NCI-H146 treated with DMSO at 0.1 percent for 48 hours (cell line): ENCODE measurements at regions not wholly inside any gene's neighbourhood (a gene's known extent, or its start where the extent isn't known, plus 50 kb on each side); places are given as distances from the start of the nearest gene placed in this dataset.
"Not testable (repeated sequence)": the region's sequence is repeated elsewhere in the genome, so short reads cannot be mapped to it uniquely, and the experiment has no call there.

Experiments used
- DNase-seq: peaks from one replicate; lab custom pipeline; 2025; ENCODE audit not compliant: unreplicated experiment; lab: John Stamatoyannopoulos, UW

DNA sequence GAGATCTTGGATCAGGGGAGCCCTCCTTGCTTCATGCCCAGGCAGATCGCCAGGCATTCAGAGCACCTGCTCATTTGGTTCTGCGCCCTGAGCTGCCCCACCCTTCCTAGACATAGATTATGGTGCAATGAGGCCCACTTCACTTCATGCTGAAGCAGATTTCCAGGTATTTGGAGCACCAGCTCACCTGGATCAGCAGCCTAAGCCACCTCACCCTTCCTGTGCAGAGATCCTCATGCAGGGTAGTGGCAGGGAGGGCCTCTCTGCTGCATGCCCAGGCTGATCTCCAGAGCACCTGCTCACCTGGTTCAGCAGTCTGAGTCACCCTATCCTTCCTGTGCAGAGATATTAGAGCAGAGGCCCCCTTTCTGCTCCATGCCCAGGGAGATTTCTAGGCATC is 1966.1 kb downstream of the PCDH9 start:
- DNase-seq: no peak

DNA sequence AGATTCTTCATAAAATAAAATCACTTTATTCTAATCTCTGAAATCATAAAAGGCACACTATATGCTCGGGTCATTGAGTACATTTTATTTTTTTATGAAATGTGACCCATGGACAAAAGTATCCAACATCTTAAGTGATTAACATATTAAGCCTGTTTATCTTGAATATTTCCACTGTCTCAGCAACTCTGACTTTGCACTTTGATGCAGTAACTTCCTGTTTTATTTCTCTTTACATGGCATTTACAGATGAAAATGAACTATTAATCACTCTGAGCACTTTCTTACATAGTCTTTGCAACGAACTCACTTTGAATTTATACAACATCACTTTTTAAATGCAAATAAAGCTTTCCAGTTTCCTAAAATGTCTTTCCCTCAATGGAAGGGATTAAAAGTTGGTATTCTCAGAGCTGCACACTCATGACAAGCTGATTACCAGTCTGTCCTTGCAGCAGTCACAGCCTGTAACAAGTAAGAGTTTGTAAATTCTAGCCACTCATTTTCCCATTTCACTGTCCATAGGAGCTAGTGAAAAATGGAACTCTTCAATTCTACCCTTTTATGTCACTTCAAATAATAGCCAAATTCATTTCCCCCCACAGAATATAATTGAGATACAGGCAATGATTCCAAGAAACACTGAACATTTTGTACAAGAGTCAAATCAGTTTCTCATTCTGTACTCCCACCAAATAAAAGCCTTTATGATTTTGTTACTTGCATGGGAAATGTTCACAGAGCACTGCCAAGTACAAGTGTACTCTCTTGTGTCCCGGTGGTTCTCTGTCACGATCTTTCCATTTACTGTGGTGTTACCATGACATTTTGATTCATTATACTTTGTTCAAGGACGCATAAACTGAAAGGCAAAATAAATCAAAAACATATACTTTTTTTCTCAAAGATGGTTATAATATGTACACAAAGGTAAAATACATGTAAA is 1968.9 kb downstream of the PCDH9 start:
- DNase-seq: no peak

DNA sequence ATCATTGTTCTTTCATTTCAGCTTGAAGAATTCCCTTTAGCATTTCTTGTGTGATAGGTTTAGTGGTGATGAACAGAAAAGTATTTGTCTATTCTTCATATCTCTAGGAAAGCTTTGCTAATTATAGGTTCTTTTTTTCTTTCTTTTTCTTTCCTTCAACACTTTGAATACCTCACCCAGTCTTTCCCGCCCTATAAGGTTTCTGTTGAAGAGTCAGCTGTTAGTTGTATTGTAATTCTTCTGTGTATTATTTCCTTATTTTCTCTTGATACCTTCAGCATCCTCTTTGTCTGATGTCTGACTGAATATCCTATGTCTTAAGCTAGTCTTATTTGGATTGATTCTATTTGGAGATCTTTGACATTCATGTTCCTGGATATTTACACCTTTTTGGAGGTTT is 1989.4 kb downstream of the PCDH9 start:
- DNase-seq: no peak

DNA sequence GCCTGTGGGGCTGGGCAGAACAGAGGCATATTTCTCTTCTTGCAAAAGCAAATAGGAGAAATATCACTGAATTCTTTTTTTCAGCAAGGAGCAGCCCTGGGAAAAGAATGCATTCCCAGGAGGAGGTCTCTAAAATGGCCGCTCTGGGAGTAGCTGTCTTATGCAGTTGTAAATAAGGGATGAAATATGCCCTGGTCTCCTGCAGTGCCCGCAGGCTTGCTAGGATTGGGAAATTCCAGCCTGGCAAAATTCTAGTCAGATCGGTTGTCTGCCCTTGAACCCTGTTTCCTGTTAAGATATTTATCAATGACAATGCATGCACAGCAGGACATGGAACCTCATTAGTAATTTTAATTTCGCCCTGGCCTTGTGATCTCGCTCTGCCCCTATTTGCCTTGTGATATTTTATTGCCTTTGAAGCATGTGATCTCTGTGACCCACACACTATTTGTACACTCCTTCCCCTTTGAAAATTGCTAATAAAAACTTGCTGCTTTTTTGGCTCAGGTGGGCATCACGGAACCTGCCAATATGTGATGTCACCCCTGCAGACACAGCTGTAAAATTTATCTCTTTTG is 1993.2 kb downstream of the PCDH9 start:
- DNase-seq: no peak

DNA sequence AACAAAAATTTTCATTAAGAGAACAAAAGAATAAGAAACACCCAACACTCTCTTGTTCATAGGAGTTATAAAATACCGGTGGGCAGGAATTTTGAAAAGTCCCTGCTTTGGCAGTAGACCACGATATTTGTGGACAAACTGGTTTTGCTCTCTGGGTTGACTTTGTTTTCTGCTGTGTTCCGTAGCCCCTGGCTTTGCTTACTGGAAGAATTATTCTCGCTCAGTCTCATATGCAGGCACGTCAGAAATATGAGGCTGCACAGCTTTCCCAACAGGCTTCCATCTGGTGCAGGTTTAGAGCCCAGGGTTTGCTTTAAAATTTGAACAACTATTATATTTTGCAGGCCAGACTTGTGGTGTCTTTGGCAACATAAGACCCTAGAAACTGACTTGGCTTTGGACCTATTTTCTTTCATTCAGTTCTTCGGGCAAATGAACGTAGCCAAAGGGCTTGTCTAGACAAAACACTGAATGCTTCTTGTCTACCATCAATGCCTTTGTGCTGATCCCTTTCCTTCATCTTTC is 2012.6 kb downstream of the PCDH9 start:
- DNase-seq: no peak

DNA sequence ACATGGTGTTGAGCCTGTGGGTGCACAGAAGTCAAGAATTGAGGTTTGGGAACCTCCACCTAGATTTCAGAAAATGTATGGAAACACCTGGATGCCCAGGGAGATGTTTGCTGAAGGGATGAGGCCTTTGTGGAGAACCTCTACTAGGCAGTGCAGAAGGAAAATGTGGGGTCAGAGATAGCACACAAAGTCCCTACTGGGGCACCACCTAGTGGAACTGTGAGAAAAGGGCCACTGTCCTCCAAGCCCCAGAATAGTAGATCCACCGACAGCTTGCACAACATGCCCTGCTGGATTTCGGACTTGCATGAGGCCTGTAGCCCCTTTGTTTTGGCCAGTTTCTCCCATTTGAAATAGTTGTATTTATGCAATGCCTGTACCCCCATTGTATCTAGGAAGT is 2027.3 kb downstream of the PCDH9 start:
- not testable (repeated sequence) for DNase-seq

DNA sequence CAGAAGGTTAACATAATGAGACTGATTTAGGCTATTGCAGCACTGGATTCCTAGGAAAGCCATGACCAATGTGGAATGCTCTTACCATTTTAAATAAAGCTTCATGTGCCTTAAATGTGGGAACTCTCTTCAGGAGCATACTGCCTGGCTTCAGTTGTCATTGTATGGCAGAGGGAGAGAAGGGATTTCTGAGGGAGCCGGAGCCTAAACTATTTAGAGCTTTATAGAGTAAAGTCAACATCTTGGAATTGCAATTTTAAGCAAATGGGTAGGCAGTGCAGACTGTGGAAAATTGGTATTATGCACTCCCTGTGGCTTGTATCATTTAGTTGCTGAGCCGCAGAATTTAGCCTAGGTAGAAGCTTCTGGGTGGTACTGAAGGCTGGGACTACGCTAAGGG is 2041.4 kb downstream of the PCDH9 start:
- no peak for DNase-seq

DNA sequence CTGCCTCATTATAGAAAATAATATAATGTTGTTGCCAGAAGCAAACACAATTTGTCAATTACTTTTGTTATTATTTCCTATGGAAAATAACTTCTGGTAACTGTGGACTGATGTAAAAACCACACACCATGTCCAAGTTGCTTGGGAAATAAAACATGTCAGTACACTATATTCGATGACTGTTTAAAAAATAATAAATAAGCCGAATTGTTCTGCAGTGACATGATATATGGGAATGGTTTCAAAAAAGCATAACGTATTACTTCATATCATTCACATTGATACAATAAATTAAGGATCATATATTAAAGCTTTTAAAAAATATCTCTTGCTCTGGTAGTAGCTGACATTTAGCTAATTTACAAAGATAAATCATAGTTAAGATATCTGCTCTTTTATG is 2062.1 kb downstream of the PCDH9 start:
- DNase-seq: no peak

DNA sequence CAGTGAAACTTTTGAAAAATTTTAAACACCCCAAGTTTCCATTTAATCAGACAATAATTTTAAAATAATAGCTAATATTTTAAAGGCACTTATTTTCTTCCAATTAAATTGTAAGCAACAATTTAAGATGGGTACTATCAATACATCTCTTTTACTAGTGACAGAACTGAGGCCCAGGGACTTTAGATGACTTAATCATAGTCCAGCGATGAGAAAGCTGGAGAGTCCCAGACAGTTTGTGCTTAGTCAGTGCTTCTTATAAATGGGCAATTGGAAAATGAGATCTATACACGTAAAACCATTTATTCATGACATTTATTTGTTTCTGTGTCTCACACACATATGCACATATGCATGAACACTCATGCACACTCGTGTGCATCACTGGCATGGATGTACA is 2063.5 kb downstream of the PCDH9 start:
- DNase-seq: no peak

DNA sequence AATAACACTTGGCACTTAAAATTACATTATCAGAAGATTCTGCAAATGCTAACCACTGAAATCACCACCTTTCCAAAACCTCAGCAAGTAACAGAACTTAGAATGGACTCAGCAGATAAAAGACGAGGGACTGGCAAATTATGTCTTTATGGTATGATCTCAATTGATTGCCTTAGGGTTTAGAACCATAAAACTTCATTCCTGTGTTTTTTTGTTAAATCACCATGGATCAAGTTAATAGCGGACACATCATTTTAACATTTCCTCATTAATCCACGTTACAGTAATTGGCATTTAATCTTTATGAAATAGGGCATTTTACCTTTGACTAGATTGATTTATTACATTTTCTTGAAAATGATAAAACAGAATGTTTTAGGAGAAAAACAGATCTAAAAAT is 2070.3 kb downstream of the PCDH9 start:
- no peak for DNase-seq

DNA sequence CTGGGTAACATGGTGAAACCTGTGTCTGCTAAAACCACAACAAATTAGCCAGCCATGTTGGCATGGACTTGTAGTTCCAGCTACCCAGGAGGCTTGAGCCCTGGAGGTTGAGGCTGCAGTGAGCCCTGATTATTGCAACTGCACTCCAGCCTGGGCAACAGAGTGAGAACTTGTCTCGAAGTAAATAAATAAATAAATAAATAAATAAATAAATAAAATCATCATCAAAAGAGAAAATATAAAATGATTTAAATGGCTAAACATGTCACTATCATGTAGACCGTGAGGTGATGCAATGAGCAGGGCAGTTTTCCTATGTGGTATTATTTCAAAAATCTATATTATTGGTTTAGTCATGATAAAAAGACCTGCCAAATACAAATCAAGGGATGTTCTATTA is 2074.3 kb downstream of the PCDH9 start:
- DNase-seq: no peak

DNA sequence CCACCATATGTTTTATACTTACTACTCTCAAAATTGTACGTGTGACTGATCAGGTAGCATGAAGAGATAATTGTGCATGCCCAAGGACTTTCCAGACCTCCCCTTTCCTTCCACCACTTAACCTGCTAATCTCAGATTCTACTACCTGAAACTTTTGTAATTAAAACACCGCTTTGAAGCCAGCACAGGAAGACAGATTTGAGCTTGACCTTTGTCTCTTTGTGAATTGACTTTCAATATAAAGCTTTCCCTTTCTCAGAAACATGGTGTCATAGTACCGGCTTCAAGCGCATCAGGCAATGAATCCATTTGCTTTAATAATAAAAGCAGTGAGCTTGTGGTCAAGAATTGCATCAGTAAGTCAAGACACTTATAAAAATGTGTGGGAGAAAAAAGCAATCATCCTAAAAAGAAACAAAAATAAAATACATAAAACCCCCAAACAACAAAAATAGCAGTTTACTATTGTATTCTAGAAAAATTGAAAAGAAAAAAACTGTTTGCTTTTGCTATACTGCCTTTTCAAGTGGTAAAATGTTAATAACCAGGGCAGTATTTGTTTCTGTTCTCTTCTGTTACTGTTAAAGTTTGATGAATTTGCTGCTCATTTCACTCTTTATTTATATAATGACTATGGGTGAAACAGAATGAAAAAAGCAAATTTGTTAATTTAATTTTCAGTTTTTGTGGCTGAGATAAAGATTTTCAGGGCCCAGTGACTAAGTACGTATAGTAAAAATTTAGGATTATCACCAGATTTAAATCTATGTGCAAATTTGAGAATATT is 2075.3 kb downstream of the PCDH9 start:
- DNase-seq: no peak

DNA sequence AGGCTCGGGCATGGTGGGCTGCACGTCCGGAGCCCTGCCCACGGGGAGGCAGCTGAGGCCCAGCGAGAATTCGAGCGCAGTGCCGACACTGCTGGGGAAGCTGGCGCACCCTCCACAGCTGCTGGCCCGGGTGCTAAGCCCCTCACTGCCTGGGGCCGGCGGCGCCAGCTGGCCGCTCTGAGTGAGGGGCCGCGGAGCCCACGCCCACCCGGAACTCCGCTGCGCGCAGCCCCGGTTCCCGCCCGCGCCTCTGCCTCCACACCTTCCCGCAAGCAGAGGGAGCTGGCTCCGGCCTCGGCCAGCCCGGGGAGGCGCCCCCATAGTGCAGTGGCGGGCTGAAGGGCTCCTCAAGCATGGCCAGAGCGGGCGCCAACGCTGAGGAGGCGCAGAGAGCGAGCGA is 2080.4 kb downstream of the PCDH9 start:
- no peak for DNase-seq

DNA sequence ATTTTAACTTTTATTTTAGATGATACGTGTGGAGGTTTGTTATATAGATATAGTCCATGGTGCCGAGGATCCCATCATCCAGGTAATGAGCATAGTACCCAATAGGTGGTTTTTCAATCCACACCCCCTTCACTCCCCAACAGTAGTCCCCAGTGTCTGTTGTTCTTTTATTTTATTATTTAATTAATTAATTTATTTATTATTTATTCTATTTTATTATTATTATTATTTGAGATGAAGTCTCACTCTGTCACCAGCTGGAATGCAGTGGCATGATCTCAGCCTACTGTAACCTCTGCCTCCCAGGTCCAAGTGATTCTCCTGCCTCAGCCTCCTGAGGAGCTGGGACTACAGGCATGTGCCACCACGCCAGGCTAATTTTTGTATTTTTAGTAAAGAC is 2086.2 kb downstream of the PCDH9 start:
- DNase-seq: no peak

DNA sequence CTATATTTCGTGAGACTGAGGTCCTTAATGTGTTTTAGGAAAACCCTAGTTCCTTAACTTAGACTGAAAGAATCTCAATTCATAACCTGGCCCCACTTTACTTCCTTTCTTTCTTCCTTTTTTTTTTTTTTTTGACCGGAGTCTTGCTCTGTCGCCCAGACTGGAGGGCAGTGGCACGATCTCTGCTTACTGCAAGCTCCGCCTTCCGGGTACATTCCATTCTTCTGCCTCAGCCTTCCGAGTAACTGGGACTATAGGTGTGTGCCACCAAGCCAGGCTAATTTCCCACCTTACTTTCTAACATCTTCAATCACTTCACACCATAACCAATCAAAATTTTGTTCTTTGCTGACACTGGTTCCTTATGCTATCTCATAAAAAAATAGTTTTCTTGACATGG is 2097.0 kb downstream of the PCDH9 start:
- no peak for DNase-seq

DNA sequence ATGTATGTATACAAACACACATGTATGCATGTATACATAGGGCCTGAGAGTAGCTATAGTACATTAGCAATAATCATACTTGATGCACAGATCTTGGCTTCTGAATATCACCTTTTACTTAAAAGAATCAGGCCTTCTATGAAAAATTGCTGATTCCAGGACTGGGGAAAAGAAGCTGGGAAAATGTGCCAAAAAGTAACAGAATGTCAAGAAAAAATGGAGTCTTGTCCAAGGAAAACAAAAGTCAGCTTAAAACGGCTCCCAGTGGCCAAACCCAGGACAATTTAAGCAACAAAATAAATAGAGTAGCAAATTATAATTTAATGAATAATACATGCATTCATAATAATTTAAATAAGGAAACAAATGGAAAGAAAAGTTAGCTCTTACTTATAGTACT is 2104.9 kb downstream of the PCDH9 start:
- no peak for DNase-seq

DNA sequence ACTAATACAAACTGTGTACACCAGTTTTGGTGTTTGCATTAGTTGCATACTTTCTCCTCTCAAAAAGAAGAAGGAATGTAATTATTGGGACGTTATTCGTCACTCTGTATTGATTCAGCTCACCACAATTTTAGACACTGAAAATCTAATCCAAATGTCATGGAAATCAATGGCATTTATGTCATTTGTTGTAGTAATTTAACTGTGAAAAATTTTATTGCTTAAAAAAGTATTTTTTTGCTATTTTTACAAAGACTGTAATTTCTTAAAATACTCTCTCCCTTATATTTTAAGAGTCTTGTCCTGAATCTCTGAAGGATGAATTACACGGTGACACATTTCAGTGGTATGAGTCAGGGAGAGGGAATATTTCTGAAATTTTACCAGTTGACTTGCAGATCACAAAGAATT is 2117.6 kb downstream of the PCDH9 start:
- no peak for DNase-seq

DNA sequence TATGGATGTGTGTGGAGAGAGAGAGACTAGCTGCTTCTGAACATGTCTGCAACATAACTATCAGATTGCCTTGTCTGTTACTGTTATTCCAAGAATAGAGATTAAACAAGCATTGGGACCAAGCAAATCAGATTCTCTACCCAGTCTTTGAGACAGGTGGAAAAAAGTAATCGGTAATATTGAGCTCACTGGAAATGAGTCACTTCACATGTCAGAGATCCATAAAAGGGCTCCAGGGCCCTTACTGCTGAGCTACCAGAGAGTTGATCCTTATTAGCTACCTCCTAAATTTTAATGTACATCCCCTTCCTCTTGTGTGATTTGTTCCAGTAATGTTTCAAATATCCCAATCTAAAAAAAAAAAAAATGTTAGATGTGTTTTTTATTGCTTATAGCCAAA is 2118.0 kb downstream of the PCDH9 start:
- DNase-seq: no peak

DNA sequence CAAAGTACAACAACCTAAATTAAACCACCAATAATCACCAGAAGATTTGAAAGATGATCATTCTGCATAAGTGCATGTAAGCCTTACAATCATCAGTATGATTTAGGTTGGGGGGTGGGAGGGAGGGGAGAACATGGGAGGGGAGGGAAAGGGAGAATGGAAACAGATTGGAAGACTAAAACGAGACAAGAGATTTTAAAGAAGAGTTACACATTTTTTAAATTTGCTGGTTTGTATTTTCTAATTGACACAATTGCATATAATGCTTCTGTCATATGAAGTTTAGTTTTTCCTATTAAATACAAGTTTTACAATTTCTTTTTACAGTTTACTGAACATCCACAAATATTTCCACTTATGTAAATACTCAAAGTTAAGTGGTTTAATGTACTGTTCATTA is 2118.9 kb downstream of the PCDH9 start:
- no peak for DNase-seq

DNA sequence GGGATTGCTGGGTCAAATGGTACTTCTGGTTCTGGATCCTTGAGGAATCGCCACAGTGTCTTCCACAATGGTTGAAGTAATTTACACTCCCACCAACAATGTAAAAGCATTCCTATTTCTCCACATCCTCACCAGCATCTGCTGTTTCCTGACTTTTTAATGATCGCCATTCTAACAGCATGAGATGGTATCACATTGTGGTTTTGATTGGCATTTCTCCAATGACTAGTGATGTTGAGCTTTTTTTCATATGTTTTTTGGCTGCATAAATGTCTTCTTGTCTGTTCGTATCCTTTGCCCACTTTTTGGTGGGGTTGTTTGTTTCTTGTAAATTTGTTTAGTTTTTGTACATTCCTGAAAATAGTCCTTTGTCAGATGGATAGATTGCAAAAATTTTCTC is 2125.7 kb downstream of the PCDH9 start:
- not testable (repeated sequence) for DNase-seq

DNA sequence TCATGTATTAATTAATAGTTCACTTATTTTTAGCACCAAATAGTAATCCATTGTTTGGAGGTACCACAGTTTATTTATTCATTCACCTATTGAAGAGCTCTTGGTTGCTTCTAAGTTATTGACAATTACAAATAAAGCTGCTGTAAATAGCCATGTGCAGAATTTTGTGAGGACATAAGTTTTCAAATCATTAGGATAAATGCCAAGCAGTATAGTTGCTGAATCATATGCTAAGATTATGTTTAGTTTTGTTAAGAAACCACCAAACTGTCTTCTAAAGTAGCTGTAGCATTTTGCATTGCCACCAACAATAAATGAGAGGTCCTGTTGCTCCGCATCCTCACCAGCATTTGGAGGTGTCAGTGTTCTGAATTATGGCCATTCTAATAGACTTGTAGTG is 2126.8 kb downstream of the PCDH9 start:
- DNase-seq: no peak
